Panc1 (cell line): ENCODE measurements at regions not wholly inside any gene's neighbourhood (a gene's known extent, or its start where the extent isn't known, plus 50 kb on each side); places are given as distances from the start of the nearest gene placed in this dataset.

ENCODE experiments used
- POLR2AphosphoS5 ChIP-seq: IDR thresholded peaks from 2 replicates; pipeline ENCODE4 v1.6.1; 2012; ENCODE audit warnings: mild to moderate bottlenecking, low read depth, low read length, moderate library complexity
- SIN3A ChIP-seq: IDR thresholded peaks from 2 replicates; pipeline ENCODE4 v1.6.1; 2012; ENCODE audit warnings: low read depth, mild to moderate bottlenecking, low read length, moderate library complexity, borderline replicate concordance; ENCODE audit not compliant: insufficient read depth
- TCF7L2 ChIP-seq: IDR thresholded peaks from 2 replicates; pipeline ENCODE4 v1.6.1; 2011; ENCODE audit warnings: mild to moderate bottlenecking, low read depth, low read length, inconsistent platforms
- TF ChIP-seq, protein P1 (sequence below): fragments of 450-650 bp; IDR thresholded peaks from 2 replicates; pipeline ENCODE4 v1.5.1; 2017; ENCODE audit warnings: mild to moderate bottlenecking
- TF ChIP-seq, protein P2 (sequence below), 2 experiments: IDR thresholded peaks; 2 replicates each; pipeline ENCODE4 v1.6.1; 2011 to 2012; ENCODE audit warnings: low read depth in 2 of 2, control low read depth in 1 of 2, low read length in 1 of 2, mild to moderate bottlenecking in 1 of 2, moderate library complexity in 1 of 2; ENCODE audit not compliant: insufficient read depth in 1 of 2

DNA sequence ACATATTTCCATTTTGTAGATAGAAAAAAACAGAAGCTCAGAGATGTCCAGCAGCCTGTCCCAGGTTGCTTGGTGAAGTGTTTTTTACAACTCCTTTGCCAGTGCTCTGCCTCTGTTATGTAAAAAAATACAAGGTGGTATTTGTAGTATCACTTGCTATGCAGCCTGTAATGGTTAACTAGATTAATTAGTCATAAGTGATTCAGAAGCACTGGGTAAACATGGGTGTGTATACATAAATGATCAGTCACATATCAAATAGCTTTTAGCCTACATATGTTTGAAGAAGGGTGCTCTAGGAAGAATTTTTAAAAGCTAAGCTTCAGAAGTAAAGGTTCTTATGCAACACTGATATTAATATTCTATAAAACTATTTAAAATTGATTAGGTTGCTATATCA, 70.0 kb upstream of the MAGI3 start:
- TF ChIP-seq SIN3A (no peak), POLR2AphosphoS5 (no peak), TCF7L2 (no peak)
- TF ChIP-seq, protein P1, sequence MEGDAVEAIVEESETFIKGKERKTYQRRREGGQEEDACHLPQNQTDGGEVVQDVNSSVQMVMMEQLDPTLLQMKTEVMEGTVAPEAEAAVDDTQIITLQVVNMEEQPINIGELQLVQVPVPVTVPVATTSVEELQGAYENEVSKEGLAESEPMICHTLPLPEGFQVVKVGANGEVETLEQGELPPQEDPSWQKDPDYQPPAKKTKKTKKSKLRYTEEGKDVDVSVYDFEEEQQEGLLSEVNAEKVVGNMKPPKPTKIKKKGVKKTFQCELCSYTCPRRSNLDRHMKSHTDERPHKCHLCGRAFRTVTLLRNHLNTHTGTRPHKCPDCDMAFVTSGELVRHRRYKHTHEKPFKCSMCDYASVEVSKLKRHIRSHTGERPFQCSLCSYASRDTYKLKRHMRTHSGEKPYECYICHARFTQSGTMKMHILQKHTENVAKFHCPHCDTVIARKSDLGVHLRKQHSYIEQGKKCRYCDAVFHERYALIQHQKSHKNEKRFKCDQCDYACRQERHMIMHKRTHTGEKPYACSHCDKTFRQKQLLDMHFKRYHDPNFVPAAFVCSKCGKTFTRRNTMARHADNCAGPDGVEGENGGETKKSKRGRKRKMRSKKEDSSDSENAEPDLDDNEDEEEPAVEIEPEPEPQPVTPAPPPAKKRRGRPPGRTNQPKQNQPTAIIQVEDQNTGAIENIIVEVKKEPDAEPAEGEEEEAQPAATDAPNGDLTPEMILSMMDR, result no peak
- TF ChIP-seq, protein P2, sequence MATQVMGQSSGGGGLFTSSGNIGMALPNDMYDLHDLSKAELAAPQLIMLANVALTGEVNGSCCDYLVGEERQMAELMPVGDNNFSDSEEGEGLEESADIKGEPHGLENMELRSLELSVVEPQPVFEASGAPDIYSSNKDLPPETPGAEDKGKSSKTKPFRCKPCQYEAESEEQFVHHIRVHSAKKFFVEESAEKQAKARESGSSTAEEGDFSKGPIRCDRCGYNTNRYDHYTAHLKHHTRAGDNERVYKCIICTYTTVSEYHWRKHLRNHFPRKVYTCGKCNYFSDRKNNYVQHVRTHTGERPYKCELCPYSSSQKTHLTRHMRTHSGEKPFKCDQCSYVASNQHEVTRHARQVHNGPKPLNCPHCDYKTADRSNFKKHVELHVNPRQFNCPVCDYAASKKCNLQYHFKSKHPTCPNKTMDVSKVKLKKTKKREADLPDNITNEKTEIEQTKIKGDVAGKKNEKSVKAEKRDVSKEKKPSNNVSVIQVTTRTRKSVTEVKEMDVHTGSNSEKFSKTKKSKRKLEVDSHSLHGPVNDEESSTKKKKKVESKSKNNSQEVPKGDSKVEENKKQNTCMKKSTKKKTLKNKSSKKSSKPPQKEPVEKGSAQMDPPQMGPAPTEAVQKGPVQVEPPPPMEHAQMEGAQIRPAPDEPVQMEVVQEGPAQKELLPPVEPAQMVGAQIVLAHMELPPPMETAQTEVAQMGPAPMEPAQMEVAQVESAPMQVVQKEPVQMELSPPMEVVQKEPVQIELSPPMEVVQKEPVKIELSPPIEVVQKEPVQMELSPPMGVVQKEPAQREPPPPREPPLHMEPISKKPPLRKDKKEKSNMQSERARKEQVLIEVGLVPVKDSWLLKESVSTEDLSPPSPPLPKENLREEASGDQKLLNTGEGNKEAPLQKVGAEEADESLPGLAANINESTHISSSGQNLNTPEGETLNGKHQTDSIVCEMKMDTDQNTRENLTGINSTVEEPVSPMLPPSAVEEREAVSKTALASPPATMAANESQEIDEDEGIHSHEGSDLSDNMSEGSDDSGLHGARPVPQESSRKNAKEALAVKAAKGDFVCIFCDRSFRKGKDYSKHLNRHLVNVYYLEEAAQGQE (IDR thresholded peaks at IDR 0.05; ENCODE audit: insufficient read depth in 1 of 2, low read depth in 2 of 2, low read length in 1 of 2), result no peak
